WTC11 (cell line): ENCODE measurements at regions not wholly inside any gene's neighbourhood (a gene's known extent, or its start where the extent isn't known, plus 50 kb on each side); places are given as distances from the start of the nearest gene placed in this dataset.

ENCODE experiments used
- ATAC-seq: fragments of 200-7000 bp; cut with Tn5 transposase; 2 replicates; pipeline ENCODE4 v1.10.0; 2021; ENCODE audit warnings: mild to moderate bottlenecking, moderate library complexity
- CTCF ChIA-PET: fragments of 300-600 bp; sonication (Branson Sonifier 250); formaldehyde crosslinking; loops from one replicate; lab custom pipeline; 2021; ENCODE audit warnings: antibody characterized with exemption; lab: Charles Lee
- POLR2A ChIA-PET: fragments of 350-600 bp; sonication (Branson Sonifier 250); formaldehyde crosslinking; loops from one replicate; lab custom pipeline; 2021; ENCODE audit warnings: antibody characterized with exemption; lab: Charles Lee
- DNase-seq: peaks from one replicate; pipeline ENCODE4 v3.0.0; 2021; ENCODE audit warnings: low spot score
- H3K27ac Mint-ChIP-seq: 2 replicates; pipeline ENCODE4 v1.8.0; 2021; ENCODE audit warnings: mixed read lengths
- H3K27me3 Mint-ChIP-seq: 2 replicates; pipeline ENCODE4 v1.8.0; 2021; ENCODE audit warnings: low read depth, mild to moderate bottlenecking, moderate library complexity, mixed read lengths
- H3K36me3 Mint-ChIP-seq: 2 replicates; pipeline ENCODE4 v1.8.0; 2021; ENCODE audit warnings: mixed read lengths
- H3K4me1 Mint-ChIP-seq: 2 replicates; pipeline ENCODE4 v1.8.0; 2022; ENCODE audit warnings: mixed read lengths
- H3K4me3 Mint-ChIP-seq: 2 replicates; pipeline ENCODE4 v1.8.0; 2021; ENCODE audit warnings: mild to moderate bottlenecking, moderate library complexity, mixed read lengths
- H3K9me3 Mint-ChIP-seq: 2 replicates; pipeline ENCODE4 v1.8.0; 2021; ENCODE audit warnings: mixed read lengths
- AFF4 ChIP-seq: sonication (generic); formaldehyde crosslinking; IDR thresholded peaks from 2 replicates; pipeline ENCODE4 v1.8.1; 2023; ENCODE audit warnings: mild to moderate bottlenecking, missing genetic modification reagents, borderline replicate concordance
- CREM ChIP-seq: sonication (generic); formaldehyde crosslinking; IDR thresholded peaks from 2 replicates; pipeline ENCODE4 v1.8.1; 2022; ENCODE audit warnings: mild to moderate bottlenecking, missing genetic modification reagents, moderate library complexity
- FOXJ3 ChIP-seq: sonication (generic); formaldehyde crosslinking; IDR thresholded peaks from 2 replicates; pipeline ENCODE4 v1.9.0; 2021; ENCODE audit warnings: missing genetic modification reagents, mild to moderate bottlenecking, borderline replicate concordance
- FOXK1 ChIP-seq: sonication (generic); formaldehyde crosslinking; IDR thresholded peaks from 2 replicates; pipeline ENCODE4 v1.8.0; 2022; ENCODE audit warnings: mild to moderate bottlenecking, moderate library complexity, missing genetic modification reagents
- GTF2I ChIP-seq: fragments of 250-450 bp; sonication (Bioruptor Pico); conservative IDR thresholded peaks from 2 replicates; pipeline ENCODE4 v1.4.0; 2021; ENCODE audit warnings: mild to moderate bottlenecking
- IRF2 ChIP-seq: sonication (generic); formaldehyde crosslinking; IDR thresholded peaks from 2 replicates; pipeline ENCODE4 v1.8.0; 2022; ENCODE audit warnings: low read depth, missing genetic modification reagents, borderline replicate concordance
- MAX ChIP-seq: sonication (generic); formaldehyde crosslinking; IDR thresholded peaks from 2 replicates; pipeline ENCODE4 v1.8.0; 2022; ENCODE audit warnings: mild to moderate bottlenecking, missing genetic modification reagents
- MXD4 ChIP-seq: fragments of 250-450 bp; sonication (Bioruptor Pico); IDR thresholded peaks from 2 replicates; pipeline ENCODE4 v1.8.0; 2021; ENCODE audit warnings: mild to moderate bottlenecking, moderate library complexity, borderline replicate concordance
- NFATC4 ChIP-seq: fragments of 250-450 bp; sonication (Bioruptor Pico); IDR thresholded peaks from 2 replicates; pipeline ENCODE4 v1.9.0; 2021; ENCODE audit warnings: mild to moderate bottlenecking
- NFYB ChIP-seq: sonication (generic); formaldehyde crosslinking; conservative IDR thresholded peaks from 2 replicates; pipeline ENCODE4 v1.8.0; 2022; ENCODE audit warnings: low read depth, missing genetic modification reagents
- NR3C1 ChIP-seq: sonication (generic); formaldehyde crosslinking; conservative IDR thresholded peaks from 2 replicates; pipeline ENCODE4 v1.8.1; 2023; ENCODE audit warnings: low read depth, mild to moderate bottlenecking, missing genetic modification reagents
- PRRX2 ChIP-seq: fragments of 250-450 bp; sonication (Bioruptor Pico); IDR thresholded peaks from 2 replicates; pipeline ENCODE4 v1.8.0; 2021; ENCODE audit warnings: mild to moderate bottlenecking
- RELA ChIP-seq: sonication (generic); formaldehyde crosslinking; IDR thresholded peaks from 2 replicates; pipeline ENCODE4 v1.8.1; 2022; ENCODE audit warnings: missing genetic modification reagents, mild to moderate bottlenecking, borderline replicate concordance
- RORB ChIP-seq: fragments of 250-450 bp; sonication (Bioruptor Pico); IDR thresholded peaks from 2 replicates; pipeline ENCODE4 v1.9.0; 2021; ENCODE audit warnings: mild to moderate bottlenecking
- SMAD3 ChIP-seq: sonication (generic); formaldehyde crosslinking; IDR thresholded peaks from 2 replicates; pipeline ENCODE4 v1.8.0; 2022; ENCODE audit warnings: missing genetic modification reagents, mild to moderate bottlenecking, borderline replicate concordance
- SOX15 ChIP-seq: fragments of 250-450 bp; sonication (Bioruptor Pico); IDR thresholded peaks from 2 replicates; pipeline ENCODE4 v1.9.0; 2021; ENCODE audit warnings: mild to moderate bottlenecking
- ZNF138 ChIP-seq: sonication (generic); formaldehyde crosslinking; conservative IDR thresholded peaks from 2 replicates; pipeline ENCODE4 v1.8.1; 2022; ENCODE audit warnings: mild to moderate bottlenecking, moderate library complexity, missing genetic modification reagents
- ZNF425 ChIP-seq: fragments of 250-450 bp; sonication (Bioruptor Pico); conservative IDR thresholded peaks from 2 replicates; pipeline ENCODE4 v1.9.0; 2021; ENCODE audit warnings: mild to moderate bottlenecking
- TF ChIP-seq, protein P1 (sequence below): sonication (generic); formaldehyde crosslinking; IDR thresholded peaks from 2 replicates; pipeline ENCODE4 v1.8.0; 2022; ENCODE audit warnings: missing genetic modification reagents

DNA sequence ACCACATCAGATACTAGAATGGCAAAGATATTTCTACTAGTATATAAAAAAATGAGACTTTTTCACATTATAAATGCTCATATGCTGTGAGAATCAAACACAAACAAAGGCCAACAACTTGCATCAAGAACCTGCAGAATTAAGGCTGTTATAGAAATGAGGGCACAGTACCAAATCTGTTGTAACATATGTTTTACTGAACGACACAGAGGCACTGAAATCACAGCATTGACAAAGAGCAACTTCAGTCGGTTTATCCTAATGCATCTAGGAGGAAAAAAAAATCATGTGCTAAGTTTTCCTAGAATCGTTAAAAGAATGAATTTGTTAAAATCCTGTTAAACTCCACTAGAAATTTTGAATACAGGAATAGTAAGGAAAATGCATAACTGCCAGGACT, 617.4 kb upstream of the NETO1 start:
- no peak for TF ChIP-seq AFF4 (CRISPR knock-in tag)
- TF ChIP-seq, protein P1, sequence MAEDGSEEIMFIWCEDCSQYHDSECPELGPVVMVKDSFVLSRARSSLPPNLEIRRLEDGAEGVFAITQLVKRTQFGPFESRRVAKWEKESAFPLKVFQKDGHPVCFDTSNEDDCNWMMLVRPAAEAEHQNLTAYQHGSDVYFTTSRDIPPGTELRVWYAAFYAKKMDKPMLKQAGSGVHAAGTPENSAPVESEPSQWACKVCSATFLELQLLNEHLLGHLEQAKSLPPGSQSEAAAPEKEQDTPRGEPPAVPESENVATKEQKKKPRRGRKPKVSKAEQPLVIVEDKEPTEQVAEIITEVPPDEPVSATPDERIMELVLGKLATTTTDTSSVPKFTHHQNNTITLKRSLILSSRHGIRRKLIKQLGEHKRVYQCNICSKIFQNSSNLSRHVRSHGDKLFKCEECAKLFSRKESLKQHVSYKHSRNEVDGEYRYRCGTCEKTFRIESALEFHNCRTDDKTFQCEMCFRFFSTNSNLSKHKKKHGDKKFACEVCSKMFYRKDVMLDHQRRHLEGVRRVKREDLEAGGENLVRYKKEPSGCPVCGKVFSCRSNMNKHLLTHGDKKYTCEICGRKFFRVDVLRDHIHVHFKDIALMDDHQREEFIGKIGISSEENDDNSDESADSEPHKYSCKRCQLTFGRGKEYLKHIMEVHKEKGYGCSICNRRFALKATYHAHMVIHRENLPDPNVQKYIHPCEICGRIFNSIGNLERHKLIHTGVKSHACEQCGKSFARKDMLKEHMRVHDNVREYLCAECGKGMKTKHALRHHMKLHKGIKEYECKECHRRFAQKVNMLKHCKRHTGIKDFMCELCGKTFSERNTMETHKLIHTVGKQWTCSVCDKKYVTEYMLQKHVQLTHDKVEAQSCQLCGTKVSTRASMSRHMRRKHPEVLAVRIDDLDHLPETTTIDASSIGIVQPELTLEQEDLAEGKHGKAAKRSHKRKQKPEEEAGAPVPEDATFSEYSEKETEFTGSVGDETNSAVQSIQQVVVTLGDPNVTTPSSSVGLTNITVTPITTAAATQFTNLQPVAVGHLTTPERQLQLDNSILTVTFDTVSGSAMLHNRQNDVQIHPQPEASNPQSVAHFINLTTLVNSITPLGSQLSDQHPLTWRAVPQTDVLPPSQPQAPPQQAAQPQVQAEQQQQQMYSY (CRISPR knock-in tag) = no peak
- TF ChIP-seq NR3C1 (CRISPR knock-in tag) = no peak
- no peak for TF ChIP-seq SOX15
- TF ChIP-seq FOXK1 = no peak
- TF ChIP-seq ZNF138 = no peak
- no peak for TF ChIP-seq NFYB (CRISPR knock-in tag)
- no peak for TF ChIP-seq MAX (CRISPR knock-in tag)
- no peak for TF ChIP-seq RORB (CRISPR knock-in tag)
- no peak for TF ChIP-seq FOXJ3 (CRISPR knock-in tag)
- no peak for TF ChIP-seq PRRX2 (CRISPR knock-in tag)
- TF ChIP-seq GTF2I = no peak
- TF ChIP-seq SMAD3 (CRISPR knock-in tag) = no peak
- no peak for TF ChIP-seq IRF2
- no peak for TF ChIP-seq ZNF425 (CRISPR knock-in tag)
- Mint-ChIP-seq H3K36me3 (no peaks in the 10 kb centered on the region), H3K27ac (no peak overlapping the region), H3K27me3 (no peaks in the 10 kb centered on the region), H3K4me1 (no peaks in the 10 kb centered on the region), H3K9me3 (no peaks in the 10 kb centered on the region), H3K4me3 (no peak overlapping the region)
- POLR2A ChIA-PET = no interaction called here
- CTCF ChIA-PET = no interaction called here
- no peak for ATAC-seq
- no peak for DNase-seq

GRCh38 chr18:73482901-73483300, 615.1 kb upstream of the NETO1 start:
- no peak overlapping the region for H3K27ac Mint-ChIP-seq
- H3K9me3 Mint-ChIP-seq = peaks cover 1% of the 10 kb centered on the region
- CTCF ChIA-PET = no interaction called here
- ATAC-seq (no peak), DNase-seq (no peak)
- peaks cover 2% of the 10 kb centered on the region for H3K36me3 Mint-ChIP-seq
- peaks cover 5% of the 10 kb centered on the region for H3K4me1 Mint-ChIP-seq
- POLR2A ChIA-PET = no interaction called here
- H3K27me3 Mint-ChIP-seq = no peaks in the 10 kb centered on the region
- TF ChIP-seq RELA (no peak), GTF2I (no peak), MXD4 (CRISPR knock-in tag) (no peak), NFATC4 (CRISPR knock-in tag) (no peak), CREM (CRISPR knock-in tag) (no peak)
- TF ChIP-seq, all 79 proteins: peak for 0
- H3K4me3 Mint-ChIP-seq = no peak overlapping the region
